Activated CD8-positive, alpha-beta T cell treated with anti-CD3 and anti-CD28 coated beads for 36 hours (primary cell): ENCODE measurements at regions not wholly inside any gene's neighbourhood (a gene's known extent, or its start where the extent isn't known, plus 50 kb on each side); places are given as distances from the start of the nearest gene placed in this dataset.

Experiments used
- ATAC-seq: fragments of 200-7000 bp; cut with Tn5 transposase; one replicate; pipeline ENCODE4 v1.10.0; 2021; ENCODE audit warnings: mild to moderate bottlenecking, moderate library complexity
- CTCF ChIA-PET: fragments of 350-600 bp; sonication (Branson Sonifier 250); formaldehyde crosslinking; loops from one replicate; lab custom pipeline; 2021; ENCODE audit warnings: antibody characterized with exemption; lab: Charles Lee
- POLR2A ChIA-PET: fragments of 350-600 bp; sonication (Branson Sonifier 250); formaldehyde crosslinking; loops from one replicate; lab custom pipeline; 2021; ENCODE audit warnings: antibody characterized with exemption; lab: Charles Lee
- DNase-seq: peaks from one replicate; pipeline ENCODE4 v3.0.0-alpha.2; 2020
- H3K27ac Mint-ChIP-seq: one replicate; pipeline ENCODE4 v1.8.0; 2021; ENCODE audit warnings: mild to moderate bottlenecking, mixed read lengths
- H3K27me3 Mint-ChIP-seq: one replicate; pipeline ENCODE4 v1.8.0; 2021; ENCODE audit warnings: mixed read lengths
- H3K36me3 Mint-ChIP-seq: one replicate; pipeline ENCODE4 v1.8.0; 2021; ENCODE audit warnings: low read depth, mixed read lengths
- H3K4me1 Mint-ChIP-seq: one replicate; pipeline ENCODE4 v1.8.0; 2021; ENCODE audit warnings: low read depth, mixed read lengths
- H3K4me3 Mint-ChIP-seq: one replicate; pipeline ENCODE4 v1.8.0; 2021; ENCODE audit warnings: mild to moderate bottlenecking, moderate library complexity, mixed read lengths
- H3K9me3 Mint-ChIP-seq: one replicate; pipeline ENCODE4 v1.8.0; 2021; ENCODE audit warnings: mixed read lengths
- intact Hi-C: fragments of 100-400 bp; cut with micrococcal nuclease; formaldehyde crosslinking; loops from one replicate; pipeline ENCODE4 v1.10.0; 2022
- TF ChIP-seq, protein P1 (sequence below): fragments of 200-600 bp; IDR thresholded peaks from one replicate; pipeline ENCODE4 v1.8.0; 2022; ENCODE audit warnings: antibody characterized with exemption, mild to moderate bottlenecking

DNA sequence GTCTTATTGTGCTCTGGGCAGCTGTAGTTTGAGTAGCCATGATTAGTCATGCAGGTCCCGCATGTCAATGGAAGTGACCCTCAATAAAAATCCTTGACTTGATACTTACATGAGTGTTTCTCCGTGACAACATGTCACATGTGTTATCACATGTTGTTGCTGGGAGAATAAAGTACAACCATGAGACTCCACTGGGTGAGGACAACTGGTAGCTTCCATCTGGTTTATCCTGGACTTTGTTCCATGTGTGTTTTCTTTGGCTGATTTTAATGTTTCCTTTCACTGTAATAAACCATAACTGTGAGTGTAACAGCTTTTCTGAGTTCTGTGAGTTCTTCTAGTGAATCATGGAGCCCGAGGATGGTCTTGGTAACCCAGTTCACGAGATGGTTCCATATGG is 63.1 kb upstream of the NDN start:
- Mint-ChIP-seq H3K27me3 (no peaks in the 10 kb centered on the region), H3K9me3 (peaks cover 1% of the 10 kb centered on the region), H3K4me1 (no peaks in the 10 kb centered on the region), H3K27ac (no peak overlapping the region), H3K4me3 (no peak overlapping the region), H3K36me3 (no peaks in the 10 kb centered on the region)
- no peak for ATAC-seq
- POLR2A ChIA-PET: no interaction called here
- TF ChIP-seq, protein P1, sequence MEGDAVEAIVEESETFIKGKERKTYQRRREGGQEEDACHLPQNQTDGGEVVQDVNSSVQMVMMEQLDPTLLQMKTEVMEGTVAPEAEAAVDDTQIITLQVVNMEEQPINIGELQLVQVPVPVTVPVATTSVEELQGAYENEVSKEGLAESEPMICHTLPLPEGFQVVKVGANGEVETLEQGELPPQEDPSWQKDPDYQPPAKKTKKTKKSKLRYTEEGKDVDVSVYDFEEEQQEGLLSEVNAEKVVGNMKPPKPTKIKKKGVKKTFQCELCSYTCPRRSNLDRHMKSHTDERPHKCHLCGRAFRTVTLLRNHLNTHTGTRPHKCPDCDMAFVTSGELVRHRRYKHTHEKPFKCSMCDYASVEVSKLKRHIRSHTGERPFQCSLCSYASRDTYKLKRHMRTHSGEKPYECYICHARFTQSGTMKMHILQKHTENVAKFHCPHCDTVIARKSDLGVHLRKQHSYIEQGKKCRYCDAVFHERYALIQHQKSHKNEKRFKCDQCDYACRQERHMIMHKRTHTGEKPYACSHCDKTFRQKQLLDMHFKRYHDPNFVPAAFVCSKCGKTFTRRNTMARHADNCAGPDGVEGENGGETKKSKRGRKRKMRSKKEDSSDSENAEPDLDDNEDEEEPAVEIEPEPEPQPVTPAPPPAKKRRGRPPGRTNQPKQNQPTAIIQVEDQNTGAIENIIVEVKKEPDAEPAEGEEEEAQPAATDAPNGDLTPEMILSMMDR: no peak
- no peak for DNase-seq
- intact Hi-C loops: no loop called here
- CTCF ChIA-PET: no interaction called here

DNA sequence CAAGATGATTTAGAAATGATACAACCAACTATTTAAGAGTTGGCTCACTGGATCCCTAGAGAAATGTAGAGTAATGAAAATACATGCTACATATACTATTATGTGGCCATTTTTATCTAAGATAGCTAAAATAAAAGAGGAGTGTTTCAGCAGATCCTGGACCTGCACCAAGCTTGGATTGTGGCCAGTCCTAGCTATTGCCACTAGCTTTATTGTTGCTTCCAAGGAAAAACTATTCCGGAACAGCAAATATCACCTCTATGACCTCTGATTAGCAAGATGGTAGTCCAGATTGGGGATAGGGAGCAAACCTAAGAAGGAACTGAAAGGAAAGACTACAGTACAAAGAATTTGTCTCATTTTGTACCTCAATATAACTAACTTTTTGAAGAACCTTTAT is 63.7 kb upstream of the NDN start:
- no peak for ATAC-seq
- H3K4me3 Mint-ChIP-seq: no peak overlapping the region
- no peak for DNase-seq
- TF ChIP-seq, protein P1: no peak
- POLR2A ChIA-PET: no interaction called here
- peaks cover 3% of the 10 kb centered on the region for H3K9me3 Mint-ChIP-seq
- H3K27ac Mint-ChIP-seq: no peak overlapping the region
- H3K27me3 Mint-ChIP-seq: no peaks in the 10 kb centered on the region
- no peaks in the 10 kb centered on the region for H3K36me3 Mint-ChIP-seq
- intact Hi-C loops: no loop called here
- CTCF ChIA-PET: no interaction called here
- H3K4me1 Mint-ChIP-seq: no peaks in the 10 kb centered on the region

DNA sequence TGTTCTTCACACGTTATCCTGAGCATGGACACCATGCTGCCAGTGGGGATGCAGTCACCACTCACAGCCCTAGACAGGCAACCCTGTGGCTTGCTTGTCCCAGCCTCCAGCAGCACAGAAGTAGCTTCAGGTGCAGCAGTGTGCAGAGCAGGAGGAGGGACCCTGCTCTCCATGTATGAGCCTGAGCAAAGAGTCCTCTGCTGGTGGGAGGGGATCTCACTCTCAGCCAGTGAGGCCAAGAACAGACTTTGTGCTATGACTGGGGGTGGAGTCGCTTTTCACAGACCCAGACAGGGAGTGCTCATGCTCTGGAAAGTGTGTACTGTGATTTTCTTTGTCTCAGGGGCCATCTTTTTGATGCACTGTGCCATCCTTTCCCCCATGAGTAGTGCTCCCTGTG is 66.1 kb upstream of the NDN start:
- H3K36me3 Mint-ChIP-seq: no peaks in the 10 kb centered on the region
- no peak overlapping the region for H3K4me3 Mint-ChIP-seq
- H3K4me1 Mint-ChIP-seq: no peaks in the 10 kb centered on the region
- POLR2A ChIA-PET: no interaction called here
- intact Hi-C loops: no loop called here
- H3K27me3 Mint-ChIP-seq: no peaks in the 10 kb centered on the region
- H3K9me3 Mint-ChIP-seq: peaks cover 7% of the 10 kb centered on the region
- no peak for ATAC-seq
- no peak for DNase-seq
- H3K27ac Mint-ChIP-seq: no peak overlapping the region
- CTCF ChIA-PET: no interaction called here
- TF ChIP-seq, protein P1: no peak

DNA sequence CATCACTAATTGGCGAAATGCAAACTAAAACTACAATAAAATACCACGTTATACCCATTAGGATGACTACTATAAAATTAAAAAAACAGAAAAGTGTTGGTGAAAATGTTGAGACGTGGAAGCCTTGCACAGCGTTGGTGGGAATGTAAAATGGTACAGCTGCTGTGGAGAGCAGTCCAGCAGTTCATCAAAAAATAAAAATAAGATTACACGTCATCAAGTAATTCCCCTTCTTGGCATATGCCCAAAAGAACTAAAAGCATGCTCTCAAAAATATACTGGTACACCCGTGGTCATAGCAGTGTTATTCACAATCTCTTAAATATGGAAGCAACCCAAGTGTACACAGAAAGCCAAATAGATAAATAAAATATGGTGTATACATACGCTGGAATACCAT is 71.8 kb upstream of the NDN start:
- POLR2A ChIA-PET: no interaction called here
- Mint-ChIP-seq H3K27me3 (no peaks in the 10 kb centered on the region), H3K27ac (no peak overlapping the region), H3K36me3 (no peaks in the 10 kb centered on the region), H3K4me1 (no peaks in the 10 kb centered on the region), H3K4me3 (no peak overlapping the region), H3K9me3 (peaks cover 6% of the 10 kb centered on the region)
- DNase-seq: no peak
- TF ChIP-seq, protein P1: no peak
- CTCF ChIA-PET: no interaction called here
- intact Hi-C loops: no loop called here
- ATAC-seq: no peak

DNA sequence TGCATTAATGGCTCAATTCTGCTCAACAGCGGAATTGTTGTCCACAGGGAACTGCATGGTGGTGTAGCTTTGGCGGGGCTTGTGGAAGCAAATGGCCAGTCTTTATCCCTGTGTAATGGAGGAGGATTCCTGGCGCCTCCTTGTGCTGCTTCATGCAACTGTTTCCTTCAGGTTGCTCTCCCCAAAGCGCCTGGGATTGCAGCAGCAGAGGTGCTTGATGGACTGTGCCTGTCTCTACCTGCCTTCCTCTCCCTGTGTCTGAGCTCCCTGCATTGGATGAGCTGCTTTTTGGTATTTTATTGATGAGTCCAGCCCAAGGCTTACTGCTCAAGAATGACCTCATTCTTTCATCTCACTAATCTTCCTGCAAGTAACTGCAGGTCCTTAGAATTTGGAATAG is 72.9 kb upstream of the NDN start:
- CTCF ChIA-PET: no interaction called here
- Mint-ChIP-seq H3K9me3 (peaks cover 11% of the 10 kb centered on the region), H3K4me1 (no peaks in the 10 kb centered on the region), H3K27ac (no peak overlapping the region), H3K4me3 (no peak overlapping the region), H3K36me3 (no peaks in the 10 kb centered on the region), H3K27me3 (no peaks in the 10 kb centered on the region)
- TF ChIP-seq, protein P1: no peak
- intact Hi-C loops: no loop called here
- ATAC-seq (no peak), DNase-seq (no peak)
- POLR2A ChIA-PET: no interaction called here
